ENCODE measurements at regions not wholly inside any gene's neighbourhood (a gene's known extent, or its start where the extent isn't known, plus 50 kb on each side); places are given as distances from the start of the nearest gene placed in this dataset.

GRCh38 chr2:21407851-21408250 is 284.1 kb downstream of the TDRD15 start:
- Histone ChIP-seq H4K20me1 (ENCODE audit: insufficient read depth, low read length) (no peaks in the 10 kb centered on the region), H3K79me2 (ENCODE audit: low read length) (no peaks in the 10 kb centered on the region), H3K27me3 (ENCODE audit: low read depth, low read length) (no peaks in the 10 kb centered on the region; the same call in 1 of the 2 replicates), H3K9me3 (ENCODE audit: insufficient read depth, low read length) (no peaks in the 10 kb centered on the region), H3K9ac (ENCODE audit: low read length) (no peak overlapping the region), H3K4me3 (ENCODE audit: low read length) (no peak overlapping the region), H3K36me3 (replicated peaks; ENCODE audit: low read depth, low read length) (no peaks in the 10 kb centered on the region), H3K27ac (ENCODE audit: low read length) (no peak overlapping the region), H3K4me1 (ENCODE audit: low read length) (no peaks in the 10 kb centered on the region), H2AFZ (ENCODE audit: low read depth, low read length) (no peak overlapping the region), H3K4me2 (ENCODE audit: low read length) (no peak overlapping the region)
- TF ChIP-seq EZH2phosphoT487 (IDR thresholded peaks at IDR 0.05; ENCODE audit: low read depth) (no peak), CTCF (IDR thresholded peaks at IDR 0.05; ENCODE audit: low read depth, low read length) (no peak)

- Histone ChIP-seq H3K4me3 (ENCODE audit: low read length) (no peak overlapping the region), H3K4me2 (ENCODE audit: low read length) (no peak overlapping the region), H3K9me3 (ENCODE audit: insufficient read depth, low read length) (no peaks in the 10 kb centered on the region), H3K27me3 (ENCODE audit: low read depth, low read length) (no peaks in the 10 kb centered on the region), H3K9ac (ENCODE audit: low read length) (no peak overlapping the region), H3K36me3 (replicated peaks; ENCODE audit: low read depth, low read length) (no peaks in the 10 kb centered on the region), H2AFZ (ENCODE audit: low read depth, low read length) (no peak overlapping the region), H3K4me1 (ENCODE audit: low read length) (no peaks in the 10 kb centered on the region), H3K27ac (ENCODE audit: low read length) (no peak overlapping the region), H3K79me2 (ENCODE audit: low read length) (no peaks in the 10 kb centered on the region), H4K20me1 (ENCODE audit: insufficient read depth, low read length) (no peaks in the 10 kb centered on the region)
- TF ChIP-seq EZH2phosphoT487 (IDR thresholded peaks at IDR 0.05; ENCODE audit: low read depth) (no peak), CTCF (IDR thresholded peaks at IDR 0.05; ENCODE audit: low read depth, low read length) (no peak)
Measured at GRCh38 chr2:21411741-21412140, 288.0 kb downstream of the TDRD15 start.

DNA sequence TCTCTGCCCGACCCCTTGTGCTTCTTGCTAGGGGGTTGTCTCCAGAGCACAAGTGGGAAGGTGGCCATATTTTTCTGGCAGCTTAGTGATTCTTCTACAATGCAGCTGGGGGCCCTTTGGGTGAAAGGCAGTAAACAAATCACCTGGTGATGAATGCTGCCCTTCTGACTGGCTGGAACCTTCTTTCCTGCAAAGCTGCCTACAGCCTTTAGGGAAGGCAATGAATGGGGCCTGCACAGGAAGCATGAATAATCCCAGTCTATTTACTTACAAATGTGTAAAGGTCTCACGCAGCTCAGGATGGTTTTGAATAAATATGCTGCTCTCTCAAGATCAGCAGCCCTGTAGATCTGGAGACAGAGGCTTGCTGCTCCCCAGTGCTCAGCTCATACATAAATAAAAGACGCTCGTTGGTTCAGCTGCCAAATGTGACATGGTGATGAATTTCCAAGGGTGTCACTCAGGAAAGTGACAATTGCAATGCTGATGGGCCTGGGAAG is 289.2 kb downstream of the TDRD15 start:
- Histone ChIP-seq H3K36me3 (replicated peaks; ENCODE audit: low read depth, low read length) (no peaks in the 10 kb centered on the region), H2AFZ (ENCODE audit: low read depth, low read length) (no peak overlapping the region), H3K27me3 (ENCODE audit: low read depth, low read length) (no peaks in the 10 kb centered on the region), H3K27ac (ENCODE audit: low read length) (no peak overlapping the region), H3K79me2 (ENCODE audit: low read length) (no peaks in the 10 kb centered on the region), H3K9ac (ENCODE audit: low read length) (no peak overlapping the region), H3K4me1 (ENCODE audit: low read length) (no peaks in the 10 kb centered on the region), H4K20me1 (ENCODE audit: insufficient read depth, low read length) (no peaks in the 10 kb centered on the region), H3K9me3 (ENCODE audit: insufficient read depth, low read length) (no peaks in the 10 kb centered on the region), H3K4me2 (ENCODE audit: low read length) (no peak overlapping the region), H3K4me3 (ENCODE audit: low read length) (no peak overlapping the region)
- TF ChIP-seq CTCF (IDR thresholded peaks at IDR 0.05; ENCODE audit: low read depth, low read length) (no peak), EZH2phosphoT487 (IDR thresholded peaks at IDR 0.05; ENCODE audit: low read depth) (no peak)

GRCh38 chr2:21415234-21415633 is 291.5 kb downstream of the TDRD15 start:
- H3K4me2 ChIP-seq (ENCODE audit: low read length): no peak overlapping the region
- no peak overlapping the region for H3K27ac ChIP-seq (ENCODE audit: low read length)
- TF ChIP-seq EZH2phosphoT487 (IDR thresholded peaks at IDR 0.05; ENCODE audit: low read depth) (no peak), CTCF (IDR thresholded peaks at IDR 0.05; ENCODE audit: low read depth, low read length) (0 out of 2 replicates have a peak, but pooled peaks have one; percentile 14)
- H3K27me3 ChIP-seq (ENCODE audit: low read depth, low read length): no peaks in the 10 kb centered on the region
- no peaks in the 10 kb centered on the region for H3K9me3 ChIP-seq (ENCODE audit: insufficient read depth, low read length)
- H2AFZ ChIP-seq (ENCODE audit: low read depth, low read length): no peak overlapping the region
- H3K4me1 ChIP-seq (ENCODE audit: low read length): no peaks in the 10 kb centered on the region
- no peaks in the 10 kb centered on the region for H3K36me3 ChIP-seq (replicated peaks; ENCODE audit: low read depth, low read length)
- no peak overlapping the region for H3K9ac ChIP-seq (ENCODE audit: low read length)
- H3K4me3 ChIP-seq (ENCODE audit: low read length): no peak overlapping the region
- no peaks in the 10 kb centered on the region for H3K79me2 ChIP-seq (ENCODE audit: low read length)
- H4K20me1 ChIP-seq (ENCODE audit: insufficient read depth, low read length): no peaks in the 10 kb centered on the region
